ENCODE measurements at regions not wholly inside any gene's neighbourhood (a gene's known extent, or its start where the extent isn't known, plus 50 kb on each side); places are given as distances from the start of the nearest gene placed in this dataset.

DNA sequence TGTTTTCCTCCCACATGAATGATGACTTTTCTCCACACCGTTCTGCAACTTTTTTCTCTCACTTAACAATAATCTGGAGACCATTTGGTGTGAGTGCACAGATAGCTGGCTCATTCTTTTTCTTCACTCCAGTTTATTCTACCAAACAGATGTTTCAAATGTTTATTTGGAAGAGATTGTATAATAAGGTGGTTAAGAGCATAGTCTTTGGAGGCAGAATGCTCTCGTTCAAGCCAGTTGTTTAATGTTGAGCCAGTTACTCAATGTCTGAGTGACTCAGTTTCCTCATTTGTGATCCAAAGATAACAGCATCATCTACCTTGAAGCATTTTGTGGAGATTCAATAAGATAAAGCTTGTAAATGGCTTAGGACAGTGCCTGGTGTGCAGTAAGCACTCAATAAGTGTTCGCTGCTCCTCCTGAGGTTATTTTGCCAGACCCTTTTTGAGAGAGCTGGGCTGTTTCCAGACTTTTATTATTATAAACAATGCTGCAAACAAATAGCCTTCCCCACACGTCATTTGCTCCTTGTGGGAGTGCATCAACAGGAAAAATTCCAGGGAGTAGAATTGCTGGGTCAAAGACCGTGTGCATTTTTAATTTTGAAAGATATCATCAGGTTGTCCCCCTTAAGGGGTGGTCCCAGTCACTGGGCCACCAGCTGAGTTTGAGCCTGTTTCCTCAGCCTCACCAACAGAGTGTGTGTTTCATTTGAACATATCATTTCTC lies 70.6 kb downstream of the VEGFA start:
- DNase-seq: no peak

DNA sequence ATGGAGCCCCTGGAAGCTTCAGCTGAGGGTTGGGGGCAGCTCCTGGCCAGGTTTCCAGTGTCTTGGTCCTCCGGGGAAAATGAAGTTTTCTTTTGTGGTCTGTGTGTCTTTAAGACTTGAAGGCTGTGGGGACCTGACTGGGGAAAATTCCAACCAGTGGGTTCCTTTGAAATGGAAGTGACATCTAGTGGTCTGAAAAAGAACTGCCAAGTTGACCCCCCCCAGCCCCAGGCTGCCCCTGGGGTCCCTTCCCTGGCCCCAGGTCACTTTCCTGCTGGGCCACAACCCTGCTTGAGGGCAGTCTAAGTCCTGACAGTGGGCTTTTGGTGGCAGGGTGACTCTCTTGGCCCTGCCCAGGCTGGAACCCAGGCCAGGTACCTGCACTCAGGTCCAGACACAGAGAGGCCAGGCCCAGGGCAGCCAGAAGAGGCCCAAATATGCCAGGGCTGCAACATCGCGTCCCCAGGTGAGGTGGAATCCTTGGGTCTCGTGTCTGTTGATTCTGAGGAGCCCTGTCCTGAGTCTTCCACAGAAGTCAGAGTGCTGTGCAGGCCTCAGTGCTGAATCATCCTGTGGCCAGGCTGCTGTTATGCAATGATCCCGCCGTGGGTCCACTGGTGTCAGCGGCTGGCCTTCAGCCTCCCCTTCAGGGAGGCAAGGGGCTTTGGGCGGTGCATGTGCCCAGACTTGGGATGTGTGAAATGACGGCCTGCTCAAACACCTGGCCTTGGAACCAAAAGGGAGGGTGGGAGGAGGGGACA lies 68.4 kb downstream of the VEGFA start:
- peak; percentile 3 for DNase-seq

- DNase-seq: no peak
Observed at GRCh38 chr6:43837507-43837906, 67.5 kb downstream of the VEGFA start.

- no peak for DNase-seq
Observed at GRCh38 chr6:43836507-43837240, 66.7 kb downstream of the VEGFA start.
